Stimulated activated CD8-positive, alpha-beta memory T cell treated with anti-CD3 and anti-CD28 coated beads, Interleukin-12 subunit alpha, Interleukin-12 subunit beta, amount 100 ng/mL, for 24 hours (primary cell): ENCODE measurements at regions not wholly inside any gene's neighbourhood (a gene's known extent, or its start where the extent isn't known, plus 50 kb on each side); places are given as distances from the start of the nearest gene placed in this dataset.

Experiments used
- DNase-seq: peaks from one replicate; pipeline ENCODE4 v3.0.0-alpha.2; 2020; ENCODE audit errors: extremely low read depth

GRCh38 chr1:218677026-218677425 lies 331.9 kb downstream of the TGFB2 start:
- DNase-seq: no peak

- DNase-seq: no peak
Measured at GRCh38 chr1:218679391-218679790, 334.3 kb downstream of the TGFB2 start.

- no peak for DNase-seq
Measured at GRCh38 chr1:218679988-218680748, 335.0 kb downstream of the TGFB2 start.

GRCh38 chr1:218683242-218683641 lies 338.1 kb downstream of the TGFB2 start:
- no peak for DNase-seq

- no peak for DNase-seq
Measured at GRCh38 chr1:218686258-218686657, 341.1 kb downstream of the TGFB2 start.

GRCh38 chr1:218686761-218687160 lies 341.6 kb downstream of the TGFB2 start:
- no peak for DNase-seq

GRCh38 chr1:218692808-218693207 lies 347.7 kb downstream of the TGFB2 start:
- no peak for DNase-seq

GRCh38 chr1:218693599-218693998 lies 348.5 kb downstream of the TGFB2 start:
- DNase-seq: no peak

- DNase-seq: no peak
Measured at GRCh38 chr1:218694085-218694484, 348.9 kb downstream of the TGFB2 start.

GRCh38 chr1:218694636-218695035 lies 349.5 kb downstream of the TGFB2 start:
- DNase-seq: no peak

- DNase-seq: no peak
Measured at GRCh38 chr1:218695525-218695924, 350.4 kb downstream of the TGFB2 start.

GRCh38 chr1:218698141-218698540 lies 353.0 kb downstream of the TGFB2 start:
- no peak for DNase-seq

GRCh38 chr1:218699421-218699820 lies 354.3 kb downstream of the TGFB2 start:
- no peak for DNase-seq

GRCh38 chr1:218699865-218700264 lies 354.7 kb downstream of the TGFB2 start:
- no peak for DNase-seq

- DNase-seq: no peak
Measured at GRCh38 chr1:218700666-218701065, 355.5 kb downstream of the TGFB2 start.

- no peak for DNase-seq
Measured at GRCh38 chr1:218701131-218701530, 356.0 kb downstream of the TGFB2 start.

GRCh38 chr1:218702775-218703174 lies 357.6 kb downstream of the TGFB2 start:
- no peak for DNase-seq

- DNase-seq: no peak
Measured at GRCh38 chr1:218703836-218704235, 358.7 kb downstream of the TGFB2 start.

GRCh38 chr1:218705391-218705790 lies 360.3 kb downstream of the TGFB2 start:
- DNase-seq: no peak

GRCh38 chr1:218705911-218706893 lies 361.1 kb downstream of the TGFB2 start:
- DNase-seq: no peak

GRCh38 chr1:218711001-218711400 lies 365.9 kb downstream of the TGFB2 start:
- DNase-seq: no peak

GRCh38 chr1:218711884-218712674 lies 366.9 kb downstream of the TGFB2 start:
- no peak for DNase-seq
